Keratinocyte (primary cell): ENCODE measurements at regions not wholly inside any gene's neighbourhood (a gene's known extent, or its start where the extent isn't known, plus 50 kb on each side); places are given as distances from the start of the nearest gene placed in this dataset.

Experiments
- EZH2 ChIP-seq: IDR thresholded peaks from one replicate; pipeline ENCODE4 v1.6.1; 2012; ENCODE audit warnings: inconsistent platforms, mild to moderate bottlenecking, low read length, moderate library complexity
- TF ChIP-seq, protein P1 (sequence below), 3 experiments: IDR thresholded peaks in 1 of 3; conservative IDR thresholded peaks in 1 of 3; optimal IDR thresholded peaks in 1 of 3; 2 replicates in 2 of 3; 3 replicates in 1 of 3; pipeline versions ENCODE3 to v1.5.1; 2011; ENCODE audit warnings: low read length in 3 of 3, mild to moderate bottlenecking in 3 of 3, moderate library complexity in 2 of 3, control low read depth in 1 of 3, inconsistent platforms in 1 of 3; ENCODE audit not compliant: insufficient read depth in 2 of 3; ENCODE audit errors: extremely low read depth in 1 of 3

GRCh38 chr1:201637282-201638079 lies 98.6 kb downstream of the NAV1 start:
- TF ChIP-seq, protein P1, sequence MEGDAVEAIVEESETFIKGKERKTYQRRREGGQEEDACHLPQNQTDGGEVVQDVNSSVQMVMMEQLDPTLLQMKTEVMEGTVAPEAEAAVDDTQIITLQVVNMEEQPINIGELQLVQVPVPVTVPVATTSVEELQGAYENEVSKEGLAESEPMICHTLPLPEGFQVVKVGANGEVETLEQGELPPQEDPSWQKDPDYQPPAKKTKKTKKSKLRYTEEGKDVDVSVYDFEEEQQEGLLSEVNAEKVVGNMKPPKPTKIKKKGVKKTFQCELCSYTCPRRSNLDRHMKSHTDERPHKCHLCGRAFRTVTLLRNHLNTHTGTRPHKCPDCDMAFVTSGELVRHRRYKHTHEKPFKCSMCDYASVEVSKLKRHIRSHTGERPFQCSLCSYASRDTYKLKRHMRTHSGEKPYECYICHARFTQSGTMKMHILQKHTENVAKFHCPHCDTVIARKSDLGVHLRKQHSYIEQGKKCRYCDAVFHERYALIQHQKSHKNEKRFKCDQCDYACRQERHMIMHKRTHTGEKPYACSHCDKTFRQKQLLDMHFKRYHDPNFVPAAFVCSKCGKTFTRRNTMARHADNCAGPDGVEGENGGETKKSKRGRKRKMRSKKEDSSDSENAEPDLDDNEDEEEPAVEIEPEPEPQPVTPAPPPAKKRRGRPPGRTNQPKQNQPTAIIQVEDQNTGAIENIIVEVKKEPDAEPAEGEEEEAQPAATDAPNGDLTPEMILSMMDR (optimal IDR thresholded peaks at IDR 0.05 in 1 of 3, IDR thresholded peaks at IDR 0.05 in 1 of 3, conservative IDR thresholded peaks at IDR 0.05 in 1 of 3; ENCODE audit: extremely low read depth in 1 of 3, insufficient read depth in 2 of 3, low read length in 3 of 3) = no peak
- TF ChIP-seq EZH2 = no peak
